ENCODE measurements at regions not wholly inside any gene's neighbourhood (a gene's known extent, or its start where the extent isn't known, plus 50 kb on each side); places are given as distances from the start of the nearest gene placed in this dataset.

DNA sequence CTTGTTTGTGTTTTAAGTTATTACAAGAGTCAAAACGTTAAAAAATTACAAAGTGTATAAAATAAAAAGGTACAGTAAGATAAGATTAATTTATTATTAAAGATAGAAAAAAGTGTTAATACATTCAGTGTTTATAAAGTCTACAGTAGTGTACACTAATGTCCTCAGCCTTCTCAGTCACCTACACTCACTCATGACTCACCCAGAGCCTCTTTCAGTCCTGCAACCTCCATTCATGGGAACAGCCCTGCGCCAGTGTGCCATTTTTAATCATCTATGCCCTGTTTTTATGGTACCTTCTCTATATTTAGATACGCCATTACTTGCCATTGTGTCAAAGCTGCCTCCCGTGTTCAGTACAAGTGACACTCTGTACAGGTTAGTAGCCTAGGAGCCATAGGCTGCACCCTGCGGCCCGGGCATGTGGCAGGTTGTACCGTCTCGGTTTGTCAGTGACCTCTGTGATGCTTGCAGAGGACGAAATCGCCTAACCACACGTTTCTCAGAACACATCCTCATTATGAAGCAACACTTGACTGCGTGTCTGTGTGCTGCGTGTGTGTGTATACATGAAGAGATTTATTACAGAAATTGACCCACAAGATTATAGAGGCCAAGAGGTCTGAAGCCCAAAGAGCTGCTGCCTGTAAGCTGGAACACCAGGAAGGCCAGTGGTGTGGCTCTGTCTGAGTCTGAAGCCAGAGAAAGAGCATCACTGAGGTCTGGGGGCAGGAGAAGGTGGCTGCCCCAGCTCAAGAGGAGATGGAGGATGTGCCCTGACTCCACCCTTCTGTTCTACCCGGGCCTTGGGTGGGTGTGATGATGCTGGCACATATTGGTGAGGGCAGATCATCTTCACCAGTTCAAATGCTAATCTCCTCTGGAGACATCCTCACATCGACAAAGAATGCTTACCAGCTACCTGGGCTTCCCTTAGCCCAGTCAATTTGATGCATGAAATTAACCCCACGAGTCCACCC, 116.6 kb upstream of the C14orf180 start:
- no peak for DNase-seq (ENCODE audit: low read depth in 2 of 2)

DNA sequence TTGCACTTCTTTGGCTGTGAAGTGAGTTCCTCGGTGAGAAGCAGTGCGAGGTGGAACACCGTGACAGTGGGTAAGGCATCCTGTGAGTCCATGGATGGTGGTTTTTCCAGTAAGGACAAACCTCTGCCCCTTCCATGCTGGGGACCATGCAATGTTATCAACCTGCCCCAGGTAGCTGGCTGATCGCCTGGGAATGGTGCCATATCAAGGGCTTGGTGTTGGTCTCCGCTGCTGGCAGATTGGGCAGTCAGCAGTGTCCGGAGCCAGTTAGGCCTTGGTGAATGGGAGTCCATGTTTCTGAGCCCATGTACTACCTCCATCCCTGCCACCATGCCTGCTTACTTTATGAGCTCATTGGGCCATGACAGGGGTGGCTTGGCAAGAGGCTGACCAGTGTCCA, 114.7 kb upstream of the C14orf180 start:
- no peak for DNase-seq (ENCODE audit: low read depth in 2 of 2)

DNA sequence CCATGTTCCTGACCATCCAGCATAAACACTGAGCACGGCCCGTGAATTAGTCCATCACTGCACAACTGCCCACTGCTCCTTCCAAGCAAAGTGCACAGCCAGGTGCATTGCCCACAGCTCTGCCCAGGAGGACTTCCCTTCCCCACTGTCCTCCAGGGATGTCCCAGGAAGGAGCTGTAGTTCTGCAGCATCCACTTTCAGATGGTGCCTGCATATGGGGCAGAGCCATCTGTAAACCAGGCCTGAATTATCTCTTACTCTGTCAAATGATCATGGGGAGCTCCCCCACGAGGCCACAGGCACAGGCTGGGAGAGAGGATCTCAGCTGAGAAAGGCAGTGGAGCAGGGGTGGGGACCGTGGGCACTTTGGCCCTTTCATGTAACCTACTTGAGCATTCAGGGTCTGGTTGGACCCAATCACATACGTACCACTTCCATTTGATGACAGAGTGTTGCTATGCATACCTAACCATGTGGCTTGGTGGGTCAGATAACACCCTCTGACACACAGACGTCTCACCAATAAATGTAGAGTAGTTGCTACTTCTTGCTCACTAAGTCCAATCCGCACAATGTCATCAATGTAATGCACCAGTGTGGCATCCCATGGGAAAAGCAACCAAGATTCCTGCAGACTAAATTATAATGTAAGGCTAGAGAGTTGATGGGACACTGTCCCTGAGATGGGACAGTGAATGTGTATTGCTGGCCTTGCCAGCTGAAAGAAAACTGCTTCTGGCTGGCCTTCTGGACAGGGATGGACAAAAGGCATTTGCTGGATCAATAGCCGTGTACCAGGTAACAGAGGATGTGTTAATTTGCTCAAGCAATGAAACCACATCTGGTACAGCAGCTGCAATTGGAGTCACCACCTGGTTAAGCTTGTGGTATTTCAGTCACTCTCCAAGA, 113.8 kb upstream of the C14orf180 start:
- DNase-seq (ENCODE audit: low read depth in 2 of 2) = no peak

DNA sequence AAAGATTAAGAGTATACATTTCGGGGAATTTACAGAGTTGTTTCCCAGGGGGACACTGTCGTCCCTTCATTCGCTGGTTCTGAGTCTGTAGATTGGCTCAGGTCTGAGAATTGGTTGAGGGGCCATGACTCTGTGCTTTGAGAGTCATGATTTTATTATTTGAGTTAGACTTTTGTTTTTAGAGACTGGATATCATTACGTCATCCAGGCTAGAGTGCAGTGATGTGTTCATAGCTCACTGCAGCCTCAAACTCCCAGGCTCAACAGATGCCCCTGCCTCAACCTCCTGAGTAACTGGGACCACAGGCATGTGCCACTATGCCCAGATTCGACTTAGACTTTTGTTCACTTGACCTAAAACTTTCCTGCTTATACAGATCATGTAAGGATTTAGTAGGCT, 112.3 kb upstream of the C14orf180 start:
- DNase-seq (ENCODE audit: low read depth in 2 of 2) = no peak

DNA sequence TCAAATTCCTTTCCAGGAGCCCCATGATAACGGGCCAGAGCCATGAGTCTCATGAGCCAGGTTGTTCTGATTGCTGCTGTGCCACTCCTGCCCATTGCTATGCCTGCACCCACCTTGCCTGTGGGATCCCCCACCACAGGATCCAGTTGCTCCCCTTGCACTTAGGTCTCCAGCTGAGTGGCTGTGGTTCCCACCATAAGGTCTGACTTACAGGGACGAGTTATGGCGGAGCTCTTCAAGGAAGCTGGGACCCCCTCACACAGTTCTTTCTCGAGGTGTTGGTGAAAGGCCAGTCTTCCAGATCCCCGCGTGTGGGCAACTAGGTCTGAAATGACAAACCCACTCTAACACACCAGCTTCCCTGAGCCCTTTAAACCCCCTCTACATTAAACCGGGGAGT, 111.9 kb upstream of the C14orf180 start:
- DNase-seq (ENCODE audit: low read depth in 2 of 2) = no peak

DNA sequence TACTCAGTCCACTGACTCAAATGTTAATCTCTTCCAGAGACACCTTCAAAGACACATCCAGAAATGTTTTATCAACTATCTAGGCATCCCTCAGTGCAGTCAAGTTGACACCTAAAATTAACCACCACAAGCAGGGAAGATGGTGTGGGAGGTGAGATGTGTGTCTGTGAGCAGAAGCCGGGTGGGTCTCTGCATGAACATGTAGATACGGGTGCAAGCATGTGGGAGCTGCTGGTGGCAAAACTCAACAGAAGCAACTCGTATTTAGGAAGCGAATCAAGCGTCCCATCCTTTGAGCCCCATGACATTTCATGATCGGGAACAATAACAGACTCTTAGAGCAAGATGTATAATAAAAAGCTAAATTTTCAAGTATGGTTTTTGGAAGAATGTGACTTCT, 110.0 kb upstream of the C14orf180 start:
- no peak for DNase-seq (ENCODE audit: low read depth in 2 of 2)

DNA sequence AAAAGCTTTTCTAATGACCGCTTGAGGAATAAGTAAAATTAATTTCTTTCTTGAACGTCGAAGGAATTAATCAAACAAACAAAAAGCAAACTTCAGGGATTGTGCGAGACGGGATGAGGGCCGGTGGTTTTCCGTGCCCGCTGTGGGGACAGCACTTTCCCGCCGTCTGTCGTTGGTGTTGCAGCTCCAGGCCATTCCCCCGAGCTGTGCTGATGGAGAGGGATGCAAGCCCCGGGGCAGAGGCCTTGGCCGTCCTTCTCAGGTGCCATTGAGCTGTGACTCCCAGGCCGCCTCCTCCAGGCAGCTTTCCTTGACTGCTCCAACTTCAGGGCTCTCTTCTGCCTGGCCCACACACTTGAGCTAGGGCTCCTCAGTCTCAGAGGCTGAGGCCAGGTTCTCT, 109.0 kb upstream of the C14orf180 start:
- no peak for DNase-seq (ENCODE audit: low read depth in 2 of 2)

DNA sequence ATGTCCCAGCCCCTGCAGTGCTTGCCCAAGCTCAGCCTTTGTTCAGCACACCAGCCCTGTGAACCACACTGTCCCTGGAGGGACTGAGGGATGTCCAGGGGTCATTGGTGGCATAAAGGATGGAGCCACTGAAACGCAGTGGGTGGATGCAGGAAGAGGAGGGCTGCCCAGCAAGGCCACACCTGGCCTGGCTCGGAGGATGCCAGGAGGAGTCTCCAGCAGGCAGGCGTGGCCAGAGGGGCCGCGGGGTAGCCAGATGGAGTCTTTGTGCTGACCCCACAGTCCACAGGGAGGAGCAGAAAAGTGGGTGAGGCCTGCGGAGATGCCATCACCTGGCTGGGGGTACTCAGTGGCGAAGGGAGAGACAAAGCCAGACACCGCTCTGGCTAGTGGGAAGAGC, 108.5 kb upstream of the C14orf180 start:
- DNase-seq (ENCODE audit: low read depth in 2 of 2) = no peak

DNA sequence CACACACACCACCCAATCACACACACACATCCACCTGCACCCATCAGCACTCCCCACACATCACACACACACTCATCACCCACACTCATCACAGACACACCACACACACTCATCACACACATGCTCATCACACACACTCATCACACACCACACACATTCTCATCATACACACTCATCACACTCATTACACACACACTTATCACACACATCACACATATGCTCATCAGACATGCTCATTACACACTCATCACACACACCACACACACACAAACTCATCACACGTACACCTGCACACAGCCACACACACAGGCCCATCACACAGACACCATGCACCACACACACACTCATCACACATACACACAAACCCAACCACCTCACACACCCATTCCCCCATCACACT, 107.5 kb upstream of the C14orf180 start:
- no peak for DNase-seq (ENCODE audit: low read depth in 2 of 2)

DNA sequence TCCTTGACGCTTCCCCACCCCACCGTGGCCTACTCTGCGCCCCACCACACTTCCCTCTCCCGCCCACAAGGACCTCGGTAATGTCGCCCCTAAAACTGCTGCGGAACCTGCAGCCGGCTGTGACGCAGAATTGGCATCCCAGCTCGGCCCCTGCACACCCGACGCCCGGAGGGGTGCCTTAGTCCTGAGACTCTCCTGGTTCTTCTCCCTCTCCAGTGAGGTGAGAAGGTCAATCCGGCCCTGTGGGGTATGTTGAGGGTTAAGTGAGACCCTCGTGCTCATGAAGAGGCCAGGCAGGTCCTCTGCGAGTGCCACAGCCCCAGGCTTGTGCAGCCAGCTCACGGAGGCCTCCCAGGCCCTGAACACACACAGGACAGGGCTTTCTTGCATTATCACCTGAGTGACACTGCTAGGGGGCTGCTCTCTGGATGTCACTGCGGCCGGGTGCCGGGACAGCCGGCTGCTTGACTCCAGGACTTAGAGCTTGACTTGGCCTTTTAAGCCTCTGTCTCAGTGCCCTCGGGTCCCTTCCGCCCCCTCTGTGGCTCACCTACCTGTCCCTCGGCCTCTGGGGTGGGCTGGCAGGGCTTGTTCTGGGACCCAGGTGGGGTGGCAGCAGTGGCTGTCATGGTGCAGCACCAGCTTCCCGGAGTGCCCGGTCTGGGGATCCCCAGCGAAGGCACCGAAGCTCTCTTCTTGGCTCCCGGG, 106.9 kb upstream of the C14orf180 start:
- DNase-seq (ENCODE audit: low read depth in 2 of 2) = no peak

DNA sequence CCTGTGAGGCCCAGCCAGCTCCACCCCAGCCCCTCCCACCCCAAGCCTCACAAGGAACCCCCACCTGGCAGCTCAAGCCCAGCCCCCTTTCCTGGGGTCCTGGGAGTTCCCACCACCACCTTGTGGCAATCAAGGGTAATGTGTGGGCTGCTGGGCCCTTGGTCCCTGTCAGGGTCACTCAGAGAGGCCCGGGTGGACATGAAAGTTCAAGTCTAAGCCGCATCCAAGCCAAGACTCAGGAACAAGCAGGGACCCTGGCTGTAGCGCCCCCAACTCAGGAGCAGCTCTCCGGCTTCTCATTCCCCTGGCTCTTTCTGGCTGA, 106.4 kb upstream of the C14orf180 start:
- no peak for DNase-seq (ENCODE audit: low read depth in 2 of 2)

DNA sequence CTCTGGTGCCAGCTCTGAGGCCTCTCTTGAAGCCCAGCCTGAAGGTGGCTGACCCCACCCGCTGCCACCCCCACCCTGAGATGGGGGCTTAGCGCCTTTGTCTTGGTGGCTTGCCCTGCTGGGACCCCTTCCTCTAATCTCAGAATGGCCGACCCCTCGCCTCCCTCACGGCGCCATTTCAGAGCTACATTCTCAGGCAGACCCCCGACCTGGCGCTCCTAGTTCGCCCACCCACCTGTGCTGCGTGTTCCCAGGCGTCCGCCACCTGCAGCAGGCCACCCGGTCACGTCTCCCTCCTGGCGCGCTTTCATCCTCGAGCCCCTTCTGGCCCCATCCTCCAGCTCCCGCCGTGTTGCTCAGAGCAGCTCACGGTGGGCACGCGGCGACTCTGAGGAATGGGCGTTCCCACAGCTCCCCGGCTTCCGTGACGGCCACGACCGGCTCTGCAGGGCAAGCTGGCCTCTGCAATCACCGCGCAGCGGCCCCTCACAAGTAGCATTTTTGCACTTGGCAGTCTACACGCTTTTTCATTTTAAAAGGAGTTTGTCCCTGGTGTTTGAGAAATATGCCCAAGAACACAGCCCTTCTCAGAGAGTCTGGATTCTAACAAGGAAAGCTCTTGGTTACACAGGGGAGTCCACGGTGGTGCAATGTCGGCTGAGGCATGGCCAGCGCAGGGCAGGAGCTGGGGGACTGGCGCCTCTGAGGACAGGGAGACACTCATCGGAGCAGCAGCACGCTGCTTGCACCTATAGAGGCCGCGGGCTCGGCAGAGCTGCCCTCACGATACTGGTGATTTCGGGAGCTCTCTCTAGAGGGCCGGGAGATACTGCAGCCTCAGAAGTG, 105.7 kb upstream of the C14orf180 start:
- DNase-seq (ENCODE audit: low read depth in 2 of 2) = no peak

DNA sequence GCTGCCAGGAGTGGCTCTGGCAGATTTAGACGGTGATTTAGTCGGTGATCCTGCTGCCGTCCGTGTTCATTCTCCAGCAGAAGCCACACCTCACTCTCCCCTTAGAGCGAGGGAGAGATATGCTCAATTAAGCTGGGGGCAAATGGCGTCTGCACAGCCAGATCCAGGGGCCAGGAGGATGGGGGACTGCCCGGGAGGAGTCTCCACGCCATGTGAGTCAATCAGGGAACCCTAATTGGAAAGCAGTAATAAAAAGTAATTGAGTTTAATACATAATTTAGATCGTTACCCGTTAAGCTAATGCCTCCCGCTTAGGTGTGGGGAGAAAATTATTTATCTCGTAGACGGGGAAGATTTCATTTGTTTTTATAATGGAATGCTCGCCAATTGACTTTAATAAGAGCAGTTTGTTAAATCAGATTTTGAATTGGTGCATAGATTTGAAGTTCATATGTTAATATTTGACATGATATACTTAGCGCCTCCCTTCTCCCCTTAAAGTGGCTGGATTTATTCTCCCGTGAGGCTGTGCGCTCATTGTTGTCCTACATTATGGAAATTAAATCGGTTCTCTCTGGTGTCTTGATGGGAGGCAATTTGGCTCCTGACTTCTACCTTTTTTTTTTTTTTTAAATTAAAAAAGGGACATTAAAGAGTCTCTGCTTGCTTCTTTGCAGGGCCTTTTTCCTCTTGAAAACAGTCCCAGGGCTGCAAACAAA, 104.9 kb upstream of the C14orf180 start:
- no peak for DNase-seq (ENCODE audit: low read depth in 2 of 2)

DNA sequence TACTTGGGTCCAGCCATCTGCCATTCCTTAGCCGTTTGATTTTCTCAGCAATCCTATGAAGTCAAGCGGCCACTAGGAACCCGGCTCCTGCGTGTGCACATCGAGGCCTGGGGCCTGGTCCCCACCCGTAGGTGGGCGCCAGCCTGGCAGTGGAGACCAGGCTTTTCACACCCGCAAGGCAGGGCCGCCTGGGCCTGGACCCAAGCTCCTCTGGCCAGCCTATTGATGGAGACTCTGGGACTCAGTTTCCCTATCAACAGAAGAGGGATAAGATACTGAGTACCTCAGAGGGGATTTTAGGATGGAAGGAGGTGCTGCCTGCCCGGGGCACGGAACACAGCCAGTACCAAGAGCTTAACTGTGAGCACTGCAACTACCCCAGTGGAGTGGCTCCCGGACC, 104.3 kb upstream of the C14orf180 start:
- DNase-seq (ENCODE audit: low read depth in 2 of 2) = no peak

DNA sequence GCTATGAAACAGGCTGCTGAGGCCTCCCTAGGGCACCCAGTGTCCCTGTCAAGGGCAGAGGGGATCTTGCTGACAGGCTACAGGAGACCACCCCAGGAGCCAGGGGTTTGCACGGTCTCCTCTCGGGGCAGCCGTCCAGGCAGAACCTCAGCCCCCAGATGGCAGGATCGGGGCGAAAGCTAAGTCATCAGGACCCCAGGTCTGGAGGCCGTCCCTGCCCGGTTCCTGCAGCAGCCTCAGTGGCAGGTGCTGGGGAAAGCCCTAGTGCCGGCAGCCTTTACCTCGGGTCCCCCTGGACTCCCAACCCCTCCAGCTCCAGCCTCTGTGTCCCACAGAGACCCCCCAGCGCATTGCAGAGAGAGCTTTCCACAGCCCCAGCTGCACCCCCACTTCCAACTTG, 103.8 kb upstream of the C14orf180 start:
- no peak for DNase-seq (ENCODE audit: low read depth in 2 of 2)

DNA sequence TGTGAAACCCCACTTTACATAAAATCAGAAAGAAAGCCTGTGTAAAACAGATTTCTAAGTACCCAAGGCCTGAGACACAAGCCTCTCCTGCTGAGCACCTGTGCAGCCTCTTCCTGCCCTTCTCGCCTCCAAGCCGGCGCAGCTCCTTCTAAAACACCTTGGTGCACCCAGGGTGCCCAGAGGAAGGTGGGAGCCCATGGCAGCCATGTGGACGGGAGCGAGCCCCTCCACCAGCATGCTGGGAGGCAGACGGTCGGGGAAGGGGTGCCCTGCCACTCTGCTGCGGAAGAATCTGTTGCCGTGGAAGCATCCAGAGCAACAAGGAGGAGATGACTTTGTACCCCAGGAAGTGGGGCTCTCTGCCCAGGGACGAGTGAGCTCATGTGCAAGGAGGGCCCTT, 103.1 kb upstream of the C14orf180 start:
- no peak for DNase-seq (ENCODE audit: low read depth in 2 of 2)

DNA sequence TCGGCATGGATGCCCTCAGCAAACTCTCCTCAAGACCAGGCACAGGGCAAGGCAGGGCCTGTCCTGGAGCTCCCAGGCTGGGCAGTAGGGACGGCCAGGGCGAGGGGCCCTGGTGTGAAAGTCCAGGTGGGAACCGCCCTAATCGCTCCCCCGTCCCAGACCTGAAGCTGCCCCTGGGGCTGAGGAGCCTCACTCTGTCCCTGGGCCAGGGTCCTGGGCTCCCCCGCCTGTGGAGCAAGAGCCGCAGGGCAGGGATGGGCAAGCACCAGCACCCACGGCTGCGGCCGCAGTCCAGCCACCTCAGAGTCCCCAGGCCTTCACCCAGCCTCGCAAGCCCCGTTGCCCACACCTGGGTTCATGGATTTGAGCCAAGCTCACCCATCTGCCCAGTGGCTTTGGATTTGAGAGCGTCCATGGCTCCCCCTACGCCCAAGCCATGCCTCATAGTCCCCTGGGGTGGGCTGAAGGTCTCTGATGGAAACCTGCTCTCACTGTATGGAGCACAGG, 102.4 kb upstream of the C14orf180 start:
- no peak for DNase-seq (ENCODE audit: low read depth in 2 of 2)

DNA sequence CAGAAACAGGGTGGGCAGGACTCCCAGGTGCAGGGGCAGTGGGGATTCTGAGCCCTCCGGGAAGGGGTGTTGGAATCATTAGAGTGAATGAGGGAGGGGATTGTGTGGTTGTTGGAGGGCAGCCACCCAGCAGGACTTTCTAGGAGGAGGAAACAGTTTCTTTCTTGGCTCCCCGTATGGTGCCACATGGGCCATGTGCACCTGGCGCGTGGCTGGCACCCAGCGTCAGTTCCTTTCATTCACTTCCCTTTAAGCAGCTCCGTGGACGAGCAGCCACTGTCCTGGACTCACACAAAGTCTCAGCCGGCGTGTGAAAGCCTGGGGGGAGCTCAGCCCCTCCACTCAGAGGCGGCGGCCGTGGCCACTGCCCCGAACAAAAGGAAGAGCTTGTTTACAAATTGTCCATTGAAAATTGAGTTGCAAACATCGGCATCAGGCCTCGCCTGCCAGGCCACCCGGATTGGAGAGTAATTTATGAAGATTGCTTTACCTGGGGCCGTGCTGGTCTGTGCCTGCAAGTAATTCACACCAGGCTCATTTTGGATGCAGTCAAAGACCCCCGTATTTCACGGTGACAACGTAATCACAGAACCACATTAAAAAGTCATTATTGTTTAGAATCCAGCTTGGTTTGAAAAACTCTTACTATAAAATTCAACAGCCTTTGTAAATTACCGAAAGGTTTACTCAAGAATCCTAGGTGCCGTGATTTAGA, 101.7 kb upstream of the C14orf180 start:
- no peak for DNase-seq (ENCODE audit: low read depth in 2 of 2)

DNA sequence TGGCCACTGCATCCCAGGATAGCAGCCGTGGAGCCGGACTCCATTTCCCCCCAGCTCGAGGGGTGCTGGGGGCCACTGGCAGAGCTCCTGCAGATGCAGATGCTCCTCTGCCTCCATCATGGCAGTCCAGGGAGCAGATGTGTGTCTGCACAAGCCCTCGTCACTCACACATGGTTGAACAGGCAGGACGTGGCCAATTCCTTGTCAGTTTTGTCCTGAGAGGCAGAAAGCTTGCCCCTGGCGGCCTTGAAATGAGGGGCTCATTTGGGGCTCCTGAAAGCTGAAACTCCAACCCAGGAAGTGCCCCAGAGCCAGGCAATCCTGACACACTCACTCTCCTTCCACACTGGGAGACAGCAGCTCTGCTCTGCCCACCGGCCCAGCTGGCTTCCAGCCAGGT, 100.9 kb upstream of the C14orf180 start:
- no peak for DNase-seq (ENCODE audit: low read depth in 2 of 2)

DNA sequence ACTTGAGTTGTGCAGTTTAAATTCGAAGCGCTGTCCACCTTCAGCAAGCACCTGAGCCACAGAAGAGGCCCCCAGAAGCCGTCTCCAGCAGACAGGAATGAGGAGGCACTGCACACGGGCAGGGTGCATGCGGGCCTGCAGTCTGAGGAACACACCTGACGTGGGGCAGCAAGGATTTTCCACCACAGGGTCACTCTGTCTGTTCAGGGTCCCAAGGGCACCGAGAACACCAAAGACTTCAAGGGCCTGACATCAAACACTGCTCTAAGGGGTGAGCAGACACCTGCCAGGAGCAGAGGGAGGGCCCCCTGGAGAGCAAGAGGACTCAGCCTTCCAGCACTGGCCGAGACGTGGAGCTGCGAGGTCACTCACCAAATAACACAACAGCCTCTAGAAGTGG, 99.7 kb upstream of the C14orf180 start:
- DNase-seq (ENCODE audit: low read depth in 2 of 2) = no peak

Data from stimulated activated CD8-positive, alpha-beta memory T cell treated with anti-CD3 and anti-CD28 coated beads, Interleukin-7, amount 100 ng/mL, for 4 hours (primary cell).